DOHH2 (cell line): ENCODE measurements at regions not wholly inside any gene's neighbourhood (a gene's known extent, or its start where the extent isn't known, plus 50 kb on each side); places are given as distances from the start of the nearest gene placed in this dataset.
"Not testable (repeated sequence)": the region's sequence is repeated elsewhere in the genome, so short reads cannot be mapped to it uniquely, and the experiment has no call there.

Experiments used
- H3F3A ChIP-seq: fragments of 200-600 bp; sonication (generic), shearing (Covaris generic); 2 replicates; pipeline ENCODE4 v1.6.0; 2016; ENCODE audit warnings: antibody characterized with exemption, mild to moderate bottlenecking; ENCODE audit not compliant: control insufficient read depth, insufficient read depth
- H3K27ac ChIP-seq: fragments of 200-600 bp; sonication (generic); 2 replicates; pipeline ENCODE4 v1.5.1; 2014; ENCODE audit warnings: low read depth, mild to moderate bottlenecking, low read length, moderate library complexity
- H3K27me3 ChIP-seq: fragments of 200-600 bp; sonication (generic); 2 replicates; pipeline ENCODE4 v1.6.1; 2014; ENCODE audit warnings: mild to moderate bottlenecking, low read length, mixed read lengths; ENCODE audit not compliant: control insufficient read depth
- H3K36me3 ChIP-seq: fragments of 200-600 bp; sonication (generic); 2 replicates; pipeline ENCODE4 v1.6.1; 2014; ENCODE audit warnings: mild to moderate bottlenecking, low read length, moderate library complexity, mixed read lengths; ENCODE audit not compliant: control insufficient read depth
- H3K4me1 ChIP-seq: fragments of 200-600 bp; sonication (generic); 2 replicates; pipeline ENCODE4 v1.6.1; 2014; ENCODE audit warnings: mild to moderate bottlenecking, low read length, mixed read lengths; ENCODE audit not compliant: control insufficient read depth
- H3K4me2 ChIP-seq: fragments of 200-600 bp; sonication (generic); 2 replicates; pipeline ENCODE4 v1.6.0; 2014; ENCODE audit warnings: mild to moderate bottlenecking, low read length, moderate library complexity
- H3K4me3 ChIP-seq: fragments of 200-600 bp; sonication (generic); 2 replicates; pipeline ENCODE4 v1.5.1; 2014; ENCODE audit warnings: mild to moderate bottlenecking, low read length, mixed read lengths
- H3K79me2 ChIP-seq: fragments of 200-600 bp; sonication (generic); 2 replicates; pipeline ENCODE4 v1.6.1; 2014; ENCODE audit warnings: mild to moderate bottlenecking, low read length, mixed read lengths; ENCODE audit not compliant: control insufficient read depth
- H3K9me2 ChIP-seq: fragments of 200-600 bp; sonication (generic); replicated peaks from 2 replicates; pipeline ENCODE4 v1.6.1; 2014; ENCODE audit warnings: mild to moderate bottlenecking, low read length, mixed read lengths; ENCODE audit not compliant: control insufficient read depth
- H3K9me3 ChIP-seq: fragments of 200-600 bp; sonication (generic); 2 replicates; pipeline ENCODE4 v1.6.1; 2014; ENCODE audit warnings: antibody characterized with exemption, low read length, mixed read lengths; ENCODE audit not compliant: control insufficient read depth, insufficient read depth
- H4K20me1 ChIP-seq: fragments of 200-600 bp; sonication (generic); 2 replicates; pipeline ENCODE4 v1.6.0; 2014; ENCODE audit warnings: low read depth, mild to moderate bottlenecking, antibody characterized with exemption, low read length, moderate library complexity; ENCODE audit not compliant: control insufficient read depth, insufficient read depth
- EZH2phosphoT487 ChIP-seq: fragments of 200-600 bp; sonication (generic); IDR thresholded peaks from 2 replicates; pipeline ENCODE4 v1.6.1; 2017; ENCODE audit warnings: borderline replicate concordance, mild to moderate bottlenecking, antibody characterized with exemption, low read length, moderate library complexity, mixed read lengths
- TF ChIP-seq, protein P1 (sequence below): fragments of 200-600 bp; sonication (generic); IDR thresholded peaks from one replicate; pipeline ENCODE4 v1.5.1; 2014; ENCODE audit warnings: antibody characterized with exemption, mild to moderate bottlenecking, low read depth, low read length; ENCODE audit not compliant: poor library complexity, severe bottlenecking

DNA sequence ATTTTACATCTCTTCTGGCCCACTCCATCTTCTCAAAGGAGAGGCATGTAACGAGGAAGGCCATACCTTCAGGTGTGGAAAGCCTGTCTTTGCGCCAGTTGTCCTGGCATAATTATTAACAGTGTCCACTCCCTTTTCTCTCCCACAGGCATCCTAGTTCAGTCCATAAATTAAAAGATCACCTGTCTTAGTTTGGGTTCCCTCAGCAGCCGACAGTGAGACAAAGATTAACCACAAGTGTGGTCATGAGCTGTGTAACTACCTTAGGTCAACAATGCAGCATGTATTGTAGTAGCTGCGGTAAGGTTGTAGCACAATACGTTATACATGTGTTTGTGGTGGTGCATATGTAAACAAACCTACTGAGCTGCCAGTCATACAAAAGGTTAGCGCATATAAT lies 103.3 kb upstream of the GALNT15 start:
- Histone ChIP-seq H3K9me3 (no peaks in the 10 kb centered on the region), H3K79me2 (no peaks in the 10 kb centered on the region), H3K4me1 (no peaks in the 10 kb centered on the region), H3F3A (no peaks in the 10 kb centered on the region), H4K20me1 (no peaks in the 10 kb centered on the region), H3K4me2 (no peak overlapping the region), H3K36me3 (no peaks in the 10 kb centered on the region), H3K27ac (no peak overlapping the region), H3K27me3 (no peaks in the 10 kb centered on the region), H3K9me2 (no peaks in the 10 kb centered on the region), H3K4me3 (no peak overlapping the region)
- TF ChIP-seq EZH2phosphoT487: no peak
- TF ChIP-seq, protein P1, sequence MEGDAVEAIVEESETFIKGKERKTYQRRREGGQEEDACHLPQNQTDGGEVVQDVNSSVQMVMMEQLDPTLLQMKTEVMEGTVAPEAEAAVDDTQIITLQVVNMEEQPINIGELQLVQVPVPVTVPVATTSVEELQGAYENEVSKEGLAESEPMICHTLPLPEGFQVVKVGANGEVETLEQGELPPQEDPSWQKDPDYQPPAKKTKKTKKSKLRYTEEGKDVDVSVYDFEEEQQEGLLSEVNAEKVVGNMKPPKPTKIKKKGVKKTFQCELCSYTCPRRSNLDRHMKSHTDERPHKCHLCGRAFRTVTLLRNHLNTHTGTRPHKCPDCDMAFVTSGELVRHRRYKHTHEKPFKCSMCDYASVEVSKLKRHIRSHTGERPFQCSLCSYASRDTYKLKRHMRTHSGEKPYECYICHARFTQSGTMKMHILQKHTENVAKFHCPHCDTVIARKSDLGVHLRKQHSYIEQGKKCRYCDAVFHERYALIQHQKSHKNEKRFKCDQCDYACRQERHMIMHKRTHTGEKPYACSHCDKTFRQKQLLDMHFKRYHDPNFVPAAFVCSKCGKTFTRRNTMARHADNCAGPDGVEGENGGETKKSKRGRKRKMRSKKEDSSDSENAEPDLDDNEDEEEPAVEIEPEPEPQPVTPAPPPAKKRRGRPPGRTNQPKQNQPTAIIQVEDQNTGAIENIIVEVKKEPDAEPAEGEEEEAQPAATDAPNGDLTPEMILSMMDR: no peak

GRCh38 chr3:16072420-16073110 lies 101.9 kb upstream of the GALNT15 start:
- no peaks in the 10 kb centered on the region for H3F3A ChIP-seq
- H3K27ac ChIP-seq: no peak overlapping the region
- no peaks in the 10 kb centered on the region for H3K4me1 ChIP-seq
- H3K79me2 ChIP-seq: no peaks in the 10 kb centered on the region
- no peak overlapping the region for H3K4me3 ChIP-seq
- no peak for TF ChIP-seq EZH2phosphoT487
- TF ChIP-seq, protein P1: no peak
- no peak overlapping the region for H3K4me2 ChIP-seq
- no peaks in the 10 kb centered on the region for H4K20me1 ChIP-seq
- H3K9me2 ChIP-seq: no peaks in the 10 kb centered on the region
- no peaks in the 10 kb centered on the region for H3K36me3 ChIP-seq
- H3K27me3 ChIP-seq: no peaks in the 10 kb centered on the region
- no peaks in the 10 kb centered on the region for H3K9me3 ChIP-seq

DNA sequence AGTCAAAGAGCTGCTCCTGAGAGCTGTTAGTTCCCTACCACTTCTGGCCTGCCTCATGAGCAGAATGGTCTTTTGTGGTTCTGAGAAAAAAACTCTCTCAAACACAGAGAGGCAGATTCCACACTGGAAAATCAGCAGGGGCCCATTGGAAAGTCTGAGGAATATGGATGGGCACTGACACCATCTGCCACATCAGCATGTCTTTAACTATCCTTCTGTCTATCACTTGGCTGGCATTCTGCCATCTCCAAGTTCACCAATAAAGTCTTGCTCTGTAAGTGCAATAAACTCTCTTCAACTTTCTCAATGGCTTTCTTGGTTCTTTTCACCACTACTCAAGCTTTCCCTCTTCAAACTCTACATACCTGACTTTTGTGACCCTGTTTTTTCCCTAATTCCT lies 101.3 kb upstream of the GALNT15 start:
- no peaks in the 10 kb centered on the region; the same call in 1 of the 2 replicates for H3K9me3 ChIP-seq
- H3F3A ChIP-seq: no peaks in the 10 kb centered on the region
- no peak overlapping the region for H3K4me2 ChIP-seq
- H3K4me3 ChIP-seq: no peak overlapping the region
- no peaks in the 10 kb centered on the region for H3K79me2 ChIP-seq
- no peaks in the 10 kb centered on the region for H3K9me2 ChIP-seq
- H3K4me1 ChIP-seq: no peaks in the 10 kb centered on the region
- no peaks in the 10 kb centered on the region for H3K27me3 ChIP-seq
- no peaks in the 10 kb centered on the region for H4K20me1 ChIP-seq
- no peak for TF ChIP-seq EZH2phosphoT487
- TF ChIP-seq, protein P1: no peak
- H3K36me3 ChIP-seq: no peaks in the 10 kb centered on the region
- no peak overlapping the region for H3K27ac ChIP-seq

- H3K9me3 ChIP-seq, H4K20me1 ChIP-seq, H3K4me2 ChIP-seq, H3K9me2 ChIP-seq, H3K27ac ChIP-seq, H3K4me1 ChIP-seq, H3K4me3 ChIP-seq, H3K27me3 ChIP-seq, H3K79me2 ChIP-seq, H3K36me3 ChIP-seq, H3F3A ChIP-seq: not testable (repeated sequence)
Measured at GRCh38 chr3:16073990-16074671, 100.3 kb upstream of the GALNT15 start.
